Neural cell (in vitro differentiated cells): ENCODE measurements at regions not wholly inside any gene's neighbourhood (a gene's known extent, or its start where the extent isn't known, plus 50 kb on each side); places are given as distances from the start of the nearest gene placed in this dataset.

Source experiments
- CTCF ChIP-seq: fragments of 450-650 bp; IDR thresholded peaks from 2 replicates; pipeline ENCODE4 v1.5.1; 2014; ENCODE audit warnings: antibody characterized with exemption, mild to moderate bottlenecking, moderate library complexity; ENCODE audit not compliant: poor library complexity, severe bottlenecking
- EP300 ChIP-seq: fragments of 450-650 bp; conservative IDR thresholded peaks from 2 replicates; pipeline ENCODE4 v1.6.1; 2014; ENCODE audit warnings: antibody characterized with exemption, mild to moderate bottlenecking, moderate library complexity; ENCODE audit not compliant: poor library complexity, severe bottlenecking
- EZH2 ChIP-seq: fragments of 200-600, 300-800 bp; shearing (Covaris generic), sonication (generic); IDR thresholded peaks from 2 replicates; pipeline ENCODE4 v1.6.1; 2014; ENCODE audit warnings: antibody characterized with exemption, low read length, borderline replicate concordance, mild to moderate bottlenecking; ENCODE audit not compliant: insufficient read depth, poor library complexity, severe bottlenecking
- POLR2AphosphoS5 ChIP-seq: IDR thresholded peaks from 2 replicates; pipeline ENCODE4 v1.6.1; 2012
- RAD21 ChIP-seq: fragments of 450-650 bp; conservative IDR thresholded peaks from 2 replicates; pipeline ENCODE4 v1.6.1; 2014; ENCODE audit warnings: antibody characterized with exemption, mild to moderate bottlenecking, moderate library complexity
- SMC3 ChIP-seq: fragments of 450-650 bp; conservative IDR thresholded peaks from 2 replicates; pipeline ENCODE4 v1.6.1; 2014; ENCODE audit warnings: antibody characterized with exemption, mild to moderate bottlenecking, moderate library complexity; ENCODE audit not compliant: poor library complexity

GRCh38 chr17:77771145-77771544 is 187.4 kb upstream of the TNRC6C start:
- TF ChIP-seq CTCF (no peak), SMC3 (no peak), POLR2AphosphoS5 (no peak), EP300 (no peak), EZH2 (no peak), RAD21 (no peak)
